SK-N-SH treated with all-trans-retinoic acid at 6 μM for 48 hours (cell line): ENCODE measurements at regions not wholly inside any gene's neighbourhood (a gene's known extent, or its start where the extent isn't known, plus 50 kb on each side); places are given as distances from the start of the nearest gene placed in this dataset.

Experiments
- ATAC-seq: fragments of 200-7000 bp; cut with Tn5 transposase; 3 replicates; pipeline ENCODE4 v1.9.1; 2020; ENCODE audit warnings: mild to moderate bottlenecking, moderate library complexity
- ARNTL ChIP-seq: fragments of 450-650 bp; formaldehyde crosslinking; IDR thresholded peaks from 2 replicates; pipeline ENCODE4 v1.5.0; 2020; ENCODE audit warnings: low read depth, mild to moderate bottlenecking, moderate library complexity, borderline replicate concordance
- BACH2 ChIP-seq: fragments of 250-450 bp; sonication (Bioruptor Pico); IDR thresholded peaks from 2 replicates; pipeline ENCODE4 v1.9.0; 2021; ENCODE audit warnings: mild to moderate bottlenecking, borderline replicate concordance
- CSDC2 ChIP-seq: fragments of 250-450 bp; sonication (Bioruptor Pico); IDR thresholded peaks from 2 replicates; pipeline ENCODE4 v1.5.0; 2020; ENCODE audit warnings: mild to moderate bottlenecking, moderate library complexity
- CSRNP3 ChIP-seq: fragments of 250-450 bp; sonication (Bioruptor Pico); IDR thresholded peaks from 2 replicates; pipeline ENCODE4 v1.5.1; 2021; ENCODE audit warnings: mild to moderate bottlenecking, moderate library complexity
- ESRRG ChIP-seq: fragments of 250-450 bp; sonication (Bioruptor Pico); IDR thresholded peaks from 2 replicates; pipeline ENCODE4 v1.6.1; 2021; ENCODE audit warnings: mild to moderate bottlenecking
- GLIS3 ChIP-seq: fragments of 250-450 bp; sonication (Bioruptor Pico); IDR thresholded peaks from 2 replicates; pipeline ENCODE4 v1.5.0; 2020; ENCODE audit warnings: mild to moderate bottlenecking, moderate library complexity
- ISL1 ChIP-seq: fragments of 250-450 bp; sonication (Bioruptor Pico); IDR thresholded peaks from 2 replicates; pipeline ENCODE4 v2.1.2; 2022; ENCODE audit warnings: mild to moderate bottlenecking, moderate library complexity
- OSR1 ChIP-seq: fragments of 250-450 bp; sonication (Bioruptor Pico); IDR thresholded peaks from 2 replicates; pipeline ENCODE4 v1.8.0; 2022; ENCODE audit warnings: moderate library complexity, mild to moderate bottlenecking, inconsistent platforms
- PPARA ChIP-seq: fragments of 250-450 bp; sonication (Bioruptor Pico); IDR thresholded peaks from 2 replicates; pipeline ENCODE4 v1.5.0; 2020; ENCODE audit warnings: mild to moderate bottlenecking, borderline replicate concordance
- RARB ChIP-seq: fragments of 250-450 bp; sonication (Bioruptor Pico); IDR thresholded peaks from 2 replicates; pipeline ENCODE4 v1.8.0; 2021; ENCODE audit warnings: mild to moderate bottlenecking, moderate library complexity
- SNAI2 ChIP-seq: fragments of 250-450 bp; sonication (Bioruptor Pico); IDR thresholded peaks from 2 replicates; pipeline ENCODE4 v1.5.0; 2020; ENCODE audit warnings: mild to moderate bottlenecking, moderate library complexity
- TCF4 ChIP-seq: fragments of 250-450 bp; sonication (Bioruptor Pico); IDR thresholded peaks from 2 replicates; pipeline ENCODE4 v1.8.0; 2021; ENCODE audit warnings: mild to moderate bottlenecking, moderate library complexity, borderline replicate concordance
- TOX ChIP-seq: fragments of 250-450 bp; sonication (Bioruptor Pico); IDR thresholded peaks from 2 replicates; pipeline ENCODE4 v1.8.0; 2021; ENCODE audit warnings: mild to moderate bottlenecking, moderate library complexity, borderline replicate concordance
- ZC3H10 ChIP-seq: fragments of 250-450 bp; sonication (Bioruptor Pico); IDR thresholded peaks from 2 replicates; pipeline ENCODE4 v1.5.1; 2021; ENCODE audit warnings: mild to moderate bottlenecking, moderate library complexity
- ZFP3 ChIP-seq: fragments of 250-450 bp; sonication (Bioruptor Pico); IDR thresholded peaks from 2 replicates; pipeline ENCODE4 v1.5.0; 2020; ENCODE audit warnings: mild to moderate bottlenecking, moderate library complexity
- ZFP30 ChIP-seq: fragments of 450-650 bp; formaldehyde crosslinking; IDR thresholded peaks from 2 replicates; pipeline ENCODE4 v1.5.0; 2022; ENCODE audit warnings: mild to moderate bottlenecking, moderate library complexity
- ZNF565 ChIP-seq: fragments of 450-650 bp; formaldehyde crosslinking; conservative IDR thresholded peaks from 2 replicates; pipeline ENCODE4 v1.5.0; 2020; ENCODE audit warnings: low read depth, mild to moderate bottlenecking, moderate library complexity
- ZNF8 ChIP-seq: fragments of 450-650 bp; formaldehyde crosslinking; IDR thresholded peaks from 2 replicates; pipeline ENCODE4 v1.5.0; 2020; ENCODE audit warnings: mild to moderate bottlenecking, moderate library complexity
- TF ChIP-seq, protein P1 (sequence below): fragments of 250-450 bp; sonication (Bioruptor Pico); IDR thresholded peaks from 2 replicates; pipeline ENCODE4 v1.8.0; 2020; ENCODE audit warnings: mild to moderate bottlenecking, moderate library complexity, borderline replicate concordance
- TF ChIP-seq, protein P2 (sequence below): fragments of 250-450 bp; sonication (Bioruptor Pico); IDR thresholded peaks from 2 replicates; pipeline ENCODE4 v1.5.0; 2020; ENCODE audit warnings: mild to moderate bottlenecking, moderate library complexity
- TF ChIP-seq, protein P3 (sequence below): fragments of 250-450 bp; sonication (Bioruptor Pico); IDR thresholded peaks from 2 replicates; pipeline ENCODE4 v1.8.0; 2021; ENCODE audit warnings: low read depth, mild to moderate bottlenecking, moderate library complexity, borderline replicate concordance
- TF ChIP-seq, protein P4 (sequence below): fragments of 250-450 bp; sonication (Bioruptor Pico); IDR thresholded peaks from 2 replicates; pipeline ENCODE4 v1.5.1; 2020; ENCODE audit warnings: low read depth, mild to moderate bottlenecking, moderate library complexity

GRCh38 chr1:56289260-56289659 is 290.1 kb downstream of the PLPP3 start:
- ATAC-seq: no peak
- TF ChIP-seq RARB (CRISPR knock-in tag) (no peak), ZFP30 (no peak), ESRRG (CRISPR knock-in tag) (no peak), ZNF8 (CRISPR knock-in tag) (no peak), ISL1 (CRISPR knock-in tag) (no peak), PPARA (CRISPR knock-in tag) (no peak), CSDC2 (no peak)
- TF ChIP-seq, protein P1, sequence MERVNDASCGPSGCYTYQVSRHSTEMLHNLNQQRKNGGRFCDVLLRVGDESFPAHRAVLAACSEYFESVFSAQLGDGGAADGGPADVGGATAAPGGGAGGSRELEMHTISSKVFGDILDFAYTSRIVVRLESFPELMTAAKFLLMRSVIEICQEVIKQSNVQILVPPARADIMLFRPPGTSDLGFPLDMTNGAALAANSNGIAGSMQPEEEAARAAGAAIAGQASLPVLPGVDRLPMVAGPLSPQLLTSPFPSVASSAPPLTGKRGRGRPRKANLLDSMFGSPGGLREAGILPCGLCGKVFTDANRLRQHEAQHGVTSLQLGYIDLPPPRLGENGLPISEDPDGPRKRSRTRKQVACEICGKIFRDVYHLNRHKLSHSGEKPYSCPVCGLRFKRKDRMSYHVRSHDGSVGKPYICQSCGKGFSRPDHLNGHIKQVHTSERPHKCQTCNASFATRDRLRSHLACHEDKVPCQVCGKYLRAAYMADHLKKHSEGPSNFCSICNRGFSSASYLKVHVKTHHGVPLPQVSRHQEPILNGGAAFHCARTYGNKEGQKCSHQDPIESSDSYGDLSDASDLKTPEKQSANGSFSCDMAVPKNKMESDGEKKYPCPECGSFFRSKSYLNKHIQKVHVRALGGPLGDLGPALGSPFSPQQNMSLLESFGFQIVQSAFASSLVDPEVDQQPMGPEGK: no peak

GRCh38 chr1:56287721-56288120 is 291.6 kb downstream of the PLPP3 start:
- TF ChIP-seq RARB (CRISPR knock-in tag): no peak
- TF ChIP-seq CSRNP3 (CRISPR knock-in tag): no peak
- no peak for TF ChIP-seq ZNF565 (CRISPR knock-in tag)
- no peak for TF ChIP-seq OSR1 (CRISPR knock-in tag)
- TF ChIP-seq, protein P2, sequence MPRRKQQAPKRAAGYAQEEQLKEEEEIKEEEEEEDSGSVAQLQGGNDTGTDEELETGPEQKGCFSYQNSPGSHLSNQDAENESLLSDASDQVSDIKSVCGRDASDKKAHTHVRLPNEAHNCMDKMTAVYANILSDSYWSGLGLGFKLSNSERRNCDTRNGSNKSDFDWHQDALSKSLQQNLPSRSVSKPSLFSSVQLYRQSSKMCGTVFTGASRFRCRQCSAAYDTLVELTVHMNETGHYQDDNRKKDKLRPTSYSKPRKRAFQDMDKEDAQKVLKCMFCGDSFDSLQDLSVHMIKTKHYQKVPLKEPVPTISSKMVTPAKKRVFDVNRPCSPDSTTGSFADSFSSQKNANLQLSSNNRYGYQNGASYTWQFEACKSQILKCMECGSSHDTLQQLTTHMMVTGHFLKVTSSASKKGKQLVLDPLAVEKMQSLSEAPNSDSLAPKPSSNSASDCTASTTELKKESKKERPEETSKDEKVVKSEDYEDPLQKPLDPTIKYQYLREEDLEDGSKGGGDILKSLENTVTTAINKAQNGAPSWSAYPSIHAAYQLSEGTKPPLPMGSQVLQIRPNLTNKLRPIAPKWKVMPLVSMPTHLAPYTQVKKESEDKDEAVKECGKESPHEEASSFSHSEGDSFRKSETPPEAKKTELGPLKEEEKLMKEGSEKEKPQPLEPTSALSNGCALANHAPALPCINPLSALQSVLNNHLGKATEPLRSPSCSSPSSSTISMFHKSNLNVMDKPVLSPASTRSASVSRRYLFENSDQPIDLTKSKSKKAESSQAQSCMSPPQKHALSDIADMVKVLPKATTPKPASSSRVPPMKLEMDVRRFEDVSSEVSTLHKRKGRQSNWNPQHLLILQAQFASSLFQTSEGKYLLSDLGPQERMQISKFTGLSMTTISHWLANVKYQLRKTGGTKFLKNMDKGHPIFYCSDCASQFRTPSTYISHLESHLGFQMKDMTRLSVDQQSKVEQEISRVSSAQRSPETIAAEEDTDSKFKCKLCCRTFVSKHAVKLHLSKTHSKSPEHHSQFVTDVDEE (CRISPR knock-in tag): no peak
- TF ChIP-seq TCF4 (CRISPR knock-in tag): no peak
- TF ChIP-seq TOX (CRISPR knock-in tag): no peak
- TF ChIP-seq ESRRG (CRISPR knock-in tag): no peak
- TF ChIP-seq ZFP30: no peak
- no peak for TF ChIP-seq ISL1 (CRISPR knock-in tag)
- TF ChIP-seq, protein P3, sequence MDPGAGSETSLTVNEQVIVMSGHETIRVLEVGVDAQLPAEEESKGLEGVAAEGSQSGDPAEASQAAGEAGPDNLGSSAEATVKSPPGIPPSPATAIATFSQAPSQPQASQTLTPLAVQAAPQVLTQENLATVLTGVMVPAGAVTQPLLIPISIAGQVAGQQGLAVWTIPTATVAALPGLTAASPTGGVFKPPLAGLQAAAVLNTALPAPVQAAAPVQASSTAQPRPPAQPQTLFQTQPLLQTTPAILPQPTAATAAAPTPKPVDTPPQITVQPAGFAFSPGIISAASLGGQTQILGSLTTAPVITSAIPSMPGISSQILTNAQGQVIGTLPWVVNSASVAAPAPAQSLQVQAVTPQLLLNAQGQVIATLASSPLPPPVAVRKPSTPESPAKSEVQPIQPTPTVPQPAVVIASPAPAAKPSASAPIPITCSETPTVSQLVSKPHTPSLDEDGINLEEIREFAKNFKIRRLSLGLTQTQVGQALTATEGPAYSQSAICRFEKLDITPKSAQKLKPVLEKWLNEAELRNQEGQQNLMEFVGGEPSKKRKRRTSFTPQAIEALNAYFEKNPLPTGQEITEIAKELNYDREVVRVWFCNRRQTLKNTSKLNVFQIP (CRISPR knock-in tag): no peak
- TF ChIP-seq ARNTL (CRISPR knock-in tag): no peak
- no peak for TF ChIP-seq BACH2 (CRISPR knock-in tag)
- TF ChIP-seq ZFP3: no peak
- TF ChIP-seq, protein P4, sequence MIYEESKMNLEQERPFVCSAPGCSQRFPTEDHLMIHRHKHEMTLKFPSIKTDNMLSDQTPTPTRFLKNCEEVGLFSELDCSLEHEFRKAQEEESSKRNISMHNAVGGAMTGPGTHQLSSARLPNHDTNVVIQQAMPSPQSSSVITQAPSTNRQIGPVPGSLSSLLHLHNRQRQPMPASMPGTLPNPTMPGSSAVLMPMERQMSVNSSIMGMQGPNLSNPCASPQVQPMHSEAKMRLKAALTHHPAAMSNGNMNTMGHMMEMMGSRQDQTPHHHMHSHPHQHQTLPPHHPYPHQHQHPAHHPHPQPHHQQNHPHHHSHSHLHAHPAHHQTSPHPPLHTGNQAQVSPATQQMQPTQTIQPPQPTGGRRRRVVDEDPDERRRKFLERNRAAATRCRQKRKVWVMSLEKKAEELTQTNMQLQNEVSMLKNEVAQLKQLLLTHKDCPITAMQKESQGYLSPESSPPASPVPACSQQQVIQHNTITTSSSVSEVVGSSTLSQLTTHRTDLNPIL (CRISPR knock-in tag): no peak
- no peak for TF ChIP-seq GLIS3 (CRISPR knock-in tag)
- no peak for TF ChIP-seq ZC3H10 (CRISPR knock-in tag)
- no peak for ATAC-seq

- ATAC-seq: no peak
- no peak for TF ChIP-seq SNAI2 (CRISPR knock-in tag)
Observed at GRCh38 chr1:56286956-56287355, 292.4 kb downstream of the PLPP3 start.

DNA sequence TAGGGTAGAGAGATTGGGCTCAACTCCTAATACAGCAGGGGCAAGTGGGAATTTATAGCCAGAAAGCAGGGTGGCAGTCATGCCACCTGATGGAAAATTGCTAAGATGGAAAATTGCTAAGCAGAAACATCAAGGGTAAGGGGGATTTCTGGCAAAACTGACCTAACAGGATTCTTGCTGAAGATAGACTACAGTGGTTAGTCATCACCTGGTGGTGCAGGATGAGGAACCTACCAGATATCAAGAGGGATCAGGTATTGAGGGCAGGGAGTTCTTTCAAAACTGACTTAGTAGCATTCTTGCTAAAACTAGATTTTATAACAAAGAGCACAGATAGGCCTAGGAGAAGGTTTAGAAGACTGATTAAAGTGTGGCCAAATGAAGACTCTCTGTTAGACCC is 292.9 kb downstream of the PLPP3 start:
- ATAC-seq: no peak
- no peak for TF ChIP-seq GLIS3 (CRISPR knock-in tag)
- TF ChIP-seq CSDC2: no peak
- TF ChIP-seq BACH2 (CRISPR knock-in tag): no peak
- TF ChIP-seq ZFP3: no peak
- no peak for TF ChIP-seq SNAI2 (CRISPR knock-in tag)
